ENCODE measurements at regions not wholly inside any gene's neighbourhood (a gene's known extent, or its start where the extent isn't known, plus 50 kb on each side); places are given as distances from the start of the nearest gene placed in this dataset.

- H3K4me3 ChIP-seq (ENCODE audit: low read depth, low read length) = no peak overlapping the region
- TF ChIP-seq CTCF (IDR thresholded peaks at IDR 0.05; ENCODE audit: borderline replicate concordance, insufficient read depth, low read depth, low read length) = no peak
These were observed 162.5 kb upstream of the SMIM23 start for GRCh38 chr5:171623107-171623506.

DNA sequence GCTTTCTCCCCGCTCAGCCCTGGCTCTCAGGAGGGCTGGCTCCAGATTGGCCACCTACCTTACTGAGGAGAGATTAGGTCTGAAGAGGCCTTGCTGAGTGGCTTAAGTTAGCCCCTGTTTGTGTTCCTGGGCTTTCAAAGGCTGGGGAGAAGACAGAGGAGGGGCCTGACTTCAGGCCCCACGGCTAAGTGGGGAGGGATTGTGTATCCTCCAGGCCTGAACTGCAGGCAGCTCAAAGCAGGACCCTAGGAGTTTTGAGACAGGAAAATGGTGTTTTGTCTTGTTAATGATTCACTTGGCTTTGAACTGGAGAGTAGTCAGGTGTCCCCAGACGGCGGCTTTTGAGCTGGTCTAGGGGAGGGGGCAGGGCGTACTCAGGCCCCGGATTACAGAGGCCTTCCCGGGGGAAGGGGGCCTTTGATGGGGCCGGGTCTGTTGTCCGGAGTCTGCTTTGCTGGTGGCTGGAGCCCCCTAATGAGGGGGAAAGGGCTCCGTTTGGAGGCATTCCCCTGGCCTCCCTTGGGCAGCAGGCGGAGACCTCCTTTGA lies 162.0 kb upstream of the SMIM23 start:
- no peak overlapping the region for H3K4me3 ChIP-seq (ENCODE audit: low read depth, low read length)
- no peak for TF ChIP-seq CTCF (IDR thresholded peaks at IDR 0.05; ENCODE audit: borderline replicate concordance, insufficient read depth, low read depth, low read length)

- H3K4me3 ChIP-seq (ENCODE audit: low read depth, low read length) = no peak overlapping the region
- no peak for TF ChIP-seq CTCF (IDR thresholded peaks at IDR 0.05; ENCODE audit: borderline replicate concordance, insufficient read depth, low read depth, low read length)
These were observed 161.2 kb upstream of the SMIM23 start for GRCh38 chr5:171624396-171624795.

DNA sequence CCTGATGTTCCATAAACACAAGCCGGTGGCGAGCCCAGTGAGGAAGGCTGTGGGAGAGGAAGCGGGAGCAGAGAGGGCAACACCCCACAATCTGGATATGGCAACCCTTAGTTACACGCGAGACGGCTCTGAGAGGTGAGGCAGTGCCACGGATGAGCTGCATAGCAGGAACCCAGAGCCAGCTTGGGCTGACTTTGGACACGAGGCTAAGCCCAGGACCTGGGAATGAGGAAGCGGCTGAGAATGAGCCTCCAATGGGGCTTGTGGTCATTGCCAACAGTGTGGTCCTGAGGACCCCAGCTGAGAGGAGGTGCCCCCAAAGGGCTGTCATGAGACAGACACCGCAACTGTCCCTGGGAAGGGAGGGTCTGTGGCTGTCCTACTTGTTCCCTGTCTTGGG lies 160.0 kb upstream of the SMIM23 start:
- no peak for TF ChIP-seq CTCF (IDR thresholded peaks at IDR 0.05; ENCODE audit: borderline replicate concordance, insufficient read depth, low read depth, low read length)
- H3K4me3 ChIP-seq (ENCODE audit: low read depth, low read length) = no peak overlapping the region

DNA sequence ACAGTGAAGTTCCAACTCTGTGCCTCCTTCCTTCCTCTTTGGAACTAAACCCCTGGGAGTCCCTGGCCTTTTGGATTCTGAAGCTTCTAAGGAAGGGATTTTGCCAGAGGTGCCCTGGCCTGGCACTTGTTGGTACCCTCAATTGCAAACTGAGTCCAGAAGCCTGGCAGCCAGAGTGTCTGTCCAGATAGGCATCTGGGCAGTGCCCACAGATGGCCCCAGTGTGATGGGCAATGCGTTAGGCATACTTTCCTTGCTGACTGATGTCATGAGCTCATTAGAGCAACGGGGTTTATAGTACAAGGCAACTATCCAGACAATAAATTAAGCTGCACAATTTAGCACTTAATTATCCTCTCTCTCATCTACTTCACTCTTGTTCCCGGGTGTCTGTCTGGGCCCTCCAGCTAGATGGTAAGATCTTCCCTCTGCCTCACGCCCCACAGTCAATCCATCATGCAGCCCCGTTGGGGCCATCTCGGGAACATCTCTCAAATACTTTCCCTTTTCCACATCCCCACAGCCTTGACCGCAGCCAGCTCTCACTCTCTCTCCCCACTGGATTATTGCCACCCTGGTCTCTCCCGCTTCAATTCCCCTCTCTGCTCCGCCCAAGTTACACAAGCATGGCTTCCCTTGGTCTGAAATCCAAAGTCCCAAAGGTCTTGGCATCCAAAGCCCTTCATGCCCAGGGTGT lies 157.5 kb upstream of the SMIM23 start:
- no peak overlapping the region for H3K4me3 ChIP-seq (ENCODE audit: low read depth, low read length)
- no peak for TF ChIP-seq CTCF (IDR thresholded peaks at IDR 0.05; ENCODE audit: borderline replicate concordance, insufficient read depth, low read depth, low read length)

GRCh38 chr5:171628633-171628974 lies 157.0 kb upstream of the SMIM23 start:
- H3K4me3 ChIP-seq (ENCODE audit: low read depth, low read length) = no peak overlapping the region
- TF ChIP-seq CTCF (IDR thresholded peaks at IDR 0.05; ENCODE audit: borderline replicate concordance, insufficient read depth, low read depth, low read length) = no peak

DNA sequence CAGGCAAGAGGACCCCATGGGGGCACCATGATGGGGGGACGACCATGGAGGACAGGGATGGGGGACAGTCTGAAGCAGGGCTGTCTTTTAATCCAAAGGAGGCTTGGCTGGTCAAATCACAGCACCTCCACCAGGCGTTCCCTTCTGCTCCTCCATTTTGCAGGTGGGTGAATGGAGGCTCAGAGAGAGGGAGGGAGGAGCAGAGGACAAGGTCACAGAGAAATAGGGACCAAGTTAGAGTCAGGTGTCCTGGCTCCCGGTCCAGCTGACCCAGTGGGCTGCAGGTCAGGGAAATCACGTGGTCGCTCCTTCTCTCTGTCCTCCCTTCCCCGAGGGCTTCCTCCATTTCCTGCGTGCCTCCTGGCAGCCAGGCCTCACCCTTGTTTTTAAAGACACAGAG lies 156.4 kb upstream of the SMIM23 start:
- H3K4me3 ChIP-seq (ENCODE audit: low read depth, low read length) = no peak overlapping the region
- no peak for TF ChIP-seq CTCF (IDR thresholded peaks at IDR 0.05; ENCODE audit: borderline replicate concordance, insufficient read depth, low read depth, low read length)

All from GM12875 (cell line).